HEK293 (cell line): ENCODE measurements at regions not wholly inside any gene's neighbourhood (a gene's known extent, or its start where the extent isn't known, plus 50 kb on each side); places are given as distances from the start of the nearest gene placed in this dataset.

Experiments
- CTCF ChIA-PET: fragments of 350-600 bp; formaldehyde crosslinking; extraction: SDS; loops from one replicate; lab custom pipeline; 2021; ENCODE audit warnings: antibody characterized with exemption; lab: Yijun Ruan, JAX
- POLR2A ChIA-PET: fragments of 300-600 bp; formaldehyde crosslinking; extraction: SDS; loops from one replicate; lab custom pipeline; 2020; ENCODE audit warnings: antibody characterized with exemption, inconsistent platforms; lab: Yijun Ruan, JAX
- H3K27ac ChIP-seq: fragments of 200-500 bp; sonication (Bioruptor generic); 2 replicates; pipeline ENCODE4 v1.5.1; 2014; ENCODE audit warnings: low read depth, low read length, control low read depth, inconsistent platforms; ENCODE audit errors: extremely low read depth
- H3K36me3 ChIP-seq, 2 experiments: fragments of 200-500 bp in 1 of 2; sonication (Bioruptor generic) in 1 of 2; 1 replicate in 1 of 2; 2 replicates in 1 of 2; pipeline ENCODE4 v1.5.1; 2014 to 2017; ENCODE audit warnings: inconsistent platforms in 2 of 2, low read length in 2 of 2; ENCODE audit not compliant: control insufficient read depth in 2 of 2, insufficient read depth in 1 of 2
- H3K4me1 ChIP-seq: fragments of 200-500 bp; sonication (Bioruptor generic); 2 replicates; pipeline ENCODE4 v1.5.1; 2014; ENCODE audit warnings: mild to moderate bottlenecking, low read length, inconsistent platforms; ENCODE audit not compliant: control insufficient read depth, insufficient read depth
- H3K4me3 ChIP-seq: 2 replicates; pipeline ENCODE4 v1.5.1; 2011; ENCODE audit warnings: low read depth, mild to moderate bottlenecking, control low read depth, low read length, moderate library complexity
- H3K9me3 ChIP-seq: fragments of 200-500 bp; sonication (Bioruptor generic); 2 replicates; pipeline ENCODE4 v1.5.1; 2014; ENCODE audit warnings: low read depth, low read length, inconsistent platforms; ENCODE audit not compliant: control insufficient read depth, insufficient read depth
- AEBP2 ChIP-seq: fragments of 450-650 bp; formaldehyde crosslinking; IDR thresholded peaks from 2 replicates; pipeline ENCODE4 v1.5.1; 2016; ENCODE audit warnings: missing biosample characterization, missing genetic modification characterization, borderline replicate concordance
- IKZF3 ChIP-seq: fragments of 450-650 bp; IDR thresholded peaks from 2 replicates; pipeline ENCODE4 v1.5.0; 2018; ENCODE audit warnings: missing biosample characterization, mild to moderate bottlenecking, missing genetic modification characterization, moderate library complexity
- KLF9 ChIP-seq: fragments of 450-650 bp; formaldehyde crosslinking; IDR thresholded peaks from 2 replicates; pipeline ENCODE4 v1.5.1; 2016; ENCODE audit warnings: missing biosample characterization, missing genetic modification characterization, low read depth
- OVOL3 ChIP-seq: fragments of 450-650 bp; formaldehyde crosslinking; IDR thresholded peaks from 2 replicates; pipeline ENCODE4 v1.5.1; 2016; ENCODE audit warnings: missing biosample characterization, missing genetic modification characterization
- PRDM6 ChIP-seq: fragments of 450-650 bp; formaldehyde crosslinking; IDR thresholded peaks from 2 replicates; pipeline ENCODE4 v1.5.1; 2017; ENCODE audit warnings: missing biosample characterization, missing genetic modification characterization
- YY1 ChIP-seq: fragments of 450-650 bp; formaldehyde crosslinking; IDR thresholded peaks from 2 replicates; pipeline ENCODE4 v1.5.1; 2018; ENCODE audit warnings: missing biosample characterization, missing genetic modification characterization
- YY2 ChIP-seq: fragments of 450-650 bp; formaldehyde crosslinking; IDR thresholded peaks from 2 replicates; pipeline ENCODE4 v1.5.1; 2016; ENCODE audit warnings: missing biosample characterization, missing genetic modification characterization
- ZBTB26 ChIP-seq: fragments of 450-650 bp; formaldehyde crosslinking; optimal IDR thresholded peaks from 2 replicates; pipeline ENCODE3; 2016; ENCODE audit warnings: missing biosample characterization, mild to moderate bottlenecking, missing genetic modification characterization
- ZBTB8A ChIP-seq: fragments of 450-650 bp; formaldehyde crosslinking; IDR thresholded peaks from 2 replicates; pipeline ENCODE4 v1.5.1; 2016; ENCODE audit warnings: missing biosample characterization, missing genetic modification characterization
- ZIC2 ChIP-seq: fragments of 450-650 bp; formaldehyde crosslinking; IDR thresholded peaks from 2 replicates; pipeline ENCODE4 v1.5.1; 2016; ENCODE audit warnings: missing biosample characterization, missing genetic modification characterization
- ZNF132 ChIP-seq: fragments of 450-650 bp; formaldehyde crosslinking; IDR thresholded peaks from 2 replicates; pipeline ENCODE4 v1.5.1; 2017; ENCODE audit warnings: missing biosample characterization, missing genetic modification characterization, borderline replicate concordance
- ZNF169 ChIP-seq: fragments of 450-650 bp; formaldehyde crosslinking; IDR thresholded peaks from 2 replicates; pipeline ENCODE4 v1.5.1; 2016; ENCODE audit warnings: missing biosample characterization, missing genetic modification characterization
- ZNF280D ChIP-seq: fragments of 450-650 bp; formaldehyde crosslinking; IDR thresholded peaks from 2 replicates; pipeline ENCODE4 v1.5.1; 2016; ENCODE audit warnings: missing biosample characterization, missing genetic modification characterization
- ZNF341 ChIP-seq: fragments of 450-650 bp; formaldehyde crosslinking; IDR thresholded peaks from 2 replicates; pipeline ENCODE4; 2016; ENCODE audit warnings: low read depth, missing biosample characterization, missing genetic modification characterization
- ZNF394 ChIP-seq: fragments of 450-650 bp; formaldehyde crosslinking; IDR thresholded peaks from 2 replicates; pipeline ENCODE4 v1.5.1; 2016; ENCODE audit warnings: missing biosample characterization, missing genetic modification characterization, mild to moderate bottlenecking, moderate library complexity, borderline replicate concordance
- ZNF48 ChIP-seq: fragments of 450-650 bp; formaldehyde crosslinking; IDR thresholded peaks from 2 replicates; pipeline ENCODE4 v1.5.1; 2016; ENCODE audit warnings: missing biosample characterization, missing genetic modification characterization
- ZNF610 ChIP-seq: fragments of 450-650 bp; formaldehyde crosslinking; IDR thresholded peaks from 2 replicates; pipeline ENCODE4 v1.5.1; 2016; ENCODE audit warnings: missing biosample characterization, missing genetic modification characterization, borderline replicate concordance
- ZNF623 ChIP-seq: fragments of 450-650 bp; formaldehyde crosslinking; IDR thresholded peaks from 2 replicates; pipeline ENCODE4 v1.5.1; 2016; ENCODE audit warnings: missing biosample characterization, missing genetic modification characterization
- ZNF76 ChIP-seq: fragments of 450-650 bp; formaldehyde crosslinking; IDR thresholded peaks from 2 replicates; pipeline ENCODE4; 2016; ENCODE audit warnings: low read depth, missing biosample characterization, missing genetic modification characterization, borderline replicate concordance
- ZSCAN5A ChIP-seq: fragments of 450-650 bp; formaldehyde crosslinking; IDR thresholded peaks from 2 replicates; pipeline ENCODE4 v1.5.1; 2016; ENCODE audit warnings: missing biosample characterization, missing genetic modification characterization
- ZXDB ChIP-seq: fragments of 450-650 bp; formaldehyde crosslinking; IDR thresholded peaks from 2 replicates; pipeline ENCODE4 v1.5.1; 2016; ENCODE audit warnings: missing biosample characterization, missing genetic modification characterization

GRCh38 chr9:106707291-106707690 lies 155.7 kb upstream of the ZNF462 start:
- no peak overlapping the region for H3K27ac ChIP-seq
- no peak overlapping the region for H3K4me3 ChIP-seq
- ChIA-PET CTCF (no interaction called here), POLR2A (no interaction called here)
- H3K4me1 ChIP-seq, result no peaks in the 10 kb centered on the region
- no peak for TF ChIP-seq ZNF76 (tag by site-specific recombination)
- TF ChIP-seq ZNF169, result no peak
- TF ChIP-seq ZXDB (tag by site-specific recombination), result no peak
- TF ChIP-seq KLF9 (tag by site-specific recombination), result no peak
- no peak for TF ChIP-seq AEBP2 (tag by site-specific recombination)
- no peak for TF ChIP-seq ZNF280D
- TF ChIP-seq IKZF3, result no peak
- H3K9me3 ChIP-seq, result no peaks in the 10 kb centered on the region
- no peaks in the 10 kb centered on the region for H3K36me3 ChIP-seq

GRCh38 chr9:106707738-106708474 lies 155.1 kb upstream of the ZNF462 start:
- ChIA-PET POLR2A (no interaction called here), CTCF (interaction anchor here (0.5 kb wide), 1 partner anchor 10 kb away, joined by 3 read pairs; no protein-coding TSS in a partner anchor)
- TF ChIP-seq ZSCAN5A (tag by site-specific recombination), result no peak
- Histone ChIP-seq H3K27ac (no peak overlapping the region), H3K9me3 (no peaks in the 10 kb centered on the region), H3K36me3 (no peaks in the 10 kb centered on the region), H3K4me1 (no peaks in the 10 kb centered on the region), H3K4me3 (no peak overlapping the region)

GRCh38 chr9:106708475-106709146 lies 154.4 kb upstream of the ZNF462 start:
- Histone ChIP-seq H3K4me3 (no peak overlapping the region), H3K27ac (no peak overlapping the region), H3K36me3 (no peaks in the 10 kb centered on the region), H3K9me3 (no peaks in the 10 kb centered on the region), H3K4me1 (no peaks in the 10 kb centered on the region)
- ChIA-PET CTCF (interaction anchor here (0.5 kb wide), 1 partner anchor 10 kb away, joined by 3 read pairs; no protein-coding TSS in a partner anchor), POLR2A (no interaction called here)
- no peak for TF ChIP-seq YY1 (tag by site-specific recombination)
- TF ChIP-seq ZNF610 (tag by site-specific recombination), result no peak
- TF ChIP-seq ZIC2 (tag by site-specific recombination), result no peak
- TF ChIP-seq ZBTB26 (tag by site-specific recombination), result no peak
- no peak for TF ChIP-seq ZNF341 (tag by site-specific recombination)
- TF ChIP-seq ZNF48, result no peak
- no peak for TF ChIP-seq YY2 (tag by site-specific recombination)
- no peak for TF ChIP-seq PRDM6 (tag by site-specific recombination)
- TF ChIP-seq ZNF623 (tag by site-specific recombination), result no peak
- TF ChIP-seq ZNF132 (tag by site-specific recombination), result no peak
- no peak for TF ChIP-seq OVOL3 (tag by site-specific recombination)
- TF ChIP-seq ZNF394, result no peak
- no peak for TF ChIP-seq ZBTB8A
